Gastrocnemius medialis (tissue), 4 donors: ENCODE measurements at regions not wholly inside any gene's neighbourhood (a gene's known extent, or its start where the extent isn't known, plus 50 kb on each side); places are given as distances from the start of the nearest gene placed in this dataset.

Experiments
- ATAC-seq, 2 donors: fragments of 150-250 bp; one replicate each; pipeline ENCODE4 v1.9.1; 2016
- DNase-seq, 2 donors: peaks; one replicate each; pipeline ENCODE4 v3.0.0-alpha.2; 2019
- H3K27ac ChIP-seq, 4 donors: fragments of 200-600 bp; sonication (generic); 1 replicate in 1 of 4; 2 replicates in 3 of 4; pipeline ENCODE4 v1.5.1; 2016 to 2018; ENCODE audit warnings: mild to moderate bottlenecking in 2 of 4, moderate library complexity in 1 of 4
- H3K27me3 ChIP-seq, 3 donors: fragments of 200-600 bp; sonication (generic) in 2 of 3; 1 replicate in 1 of 3; 2 replicates in 2 of 3; pipeline versions ENCODE4 v1.5.1 to v1.6.0; 2016 to 2019; ENCODE audit warnings: mild to moderate bottlenecking in 1 of 3, moderate library complexity in 1 of 3
- H3K36me3 ChIP-seq, 2 donors: fragments of 200-600 bp; sonication (generic) in 1 of 2; one replicate each; pipeline ENCODE4 v1.5.1; 2017 to 2018
- H3K4me1 ChIP-seq, 2 donors: fragments of 200-600 bp; sonication (generic) in 1 of 2; one replicate each; pipeline ENCODE4 v1.5.1; 2016 to 2017; ENCODE audit warnings: mild to moderate bottlenecking in 2 of 2
- H3K4me3 ChIP-seq, 4 donors: fragments of 200-600 bp; sonication (generic) in 3 of 4; 1 replicate in 1 of 4; 2 replicates in 3 of 4; pipeline ENCODE4 v1.5.1; 2016 to 2019; ENCODE audit warnings: mild to moderate bottlenecking in 2 of 4
- H3K9me3 ChIP-seq, 3 donors: fragments of 200-600 bp; sonication (generic) in 2 of 3; 1 replicate in 1 of 3; 2 replicates in 2 of 3; pipeline ENCODE4 v1.5.1; 2016 to 2019
- CTCF ChIP-seq, 5 experiments: fragments of 450-650 bp in 3 of 5; fragments of 200-600 bp in 2 of 5; sonication (generic) in 2 of 5; IDR thresholded peaks in 4 of 5; conservative IDR thresholded peaks in 1 of 5; 1 replicate in 4 of 5; 2 replicates in 1 of 5; pipeline ENCODE4 v1.5.1; 2016 to 2019; ENCODE audit warnings: antibody characterized with exemption in 5 of 5, mild to moderate bottlenecking in 3 of 5, moderate library complexity in 3 of 5
- POLR2A ChIP-seq, 2 donors: fragments of 450-650 bp; IDR thresholded peaks; one replicate each; pipeline ENCODE4 v1.6.1; 2017; ENCODE audit warnings: antibody characterized with exemption in 2 of 2, mild to moderate bottlenecking in 2 of 2, moderate library complexity in 2 of 2
- in situ Hi-C, 4 donors: fragments of 200-750 bp; cut with MboI; loops; one replicate each; pipeline versions ENCODE4 v1.15.0 to v1.8.0; 2017; ENCODE audit warnings: low sequenced_read_pairs in 4 of 4
- intact Hi-C: fragments of 100-400 bp; cut with DNase I; formaldehyde crosslinking; loops from one replicate; pipeline ENCODE4 v1.15.1; 2023; ENCODE audit warnings: low total_unique reads

GRCh38 chr7:13724191-13724976 lies 265.1 kb downstream of the ETV1 start:
- TF ChIP-seq POLR2A (IDR thresholded peaks at IDR 0.05) (no peak), CTCF (IDR thresholded peaks at IDR 0.05 in 4 of 5, conservative IDR thresholded peaks at IDR 0.05 in 1 of 5) (no peak)
- H3K36me3 ChIP-seq, result no peaks in the 10 kb centered on the region
- H3K4me1 ChIP-seq, result no peaks in the 10 kb centered on the region
- intact Hi-C loops (no loop called here), in situ Hi-C loops (no loop called here)
- no peak overlapping the region for H3K27ac ChIP-seq
- ATAC-seq (no peak), DNase-seq (no peak)
- H3K4me3 ChIP-seq, result no peak overlapping the region
- H3K27me3 ChIP-seq, result no peaks in the 10 kb centered on the region
- H3K9me3 ChIP-seq, result no peaks in the 10 kb centered on the region

DNA sequence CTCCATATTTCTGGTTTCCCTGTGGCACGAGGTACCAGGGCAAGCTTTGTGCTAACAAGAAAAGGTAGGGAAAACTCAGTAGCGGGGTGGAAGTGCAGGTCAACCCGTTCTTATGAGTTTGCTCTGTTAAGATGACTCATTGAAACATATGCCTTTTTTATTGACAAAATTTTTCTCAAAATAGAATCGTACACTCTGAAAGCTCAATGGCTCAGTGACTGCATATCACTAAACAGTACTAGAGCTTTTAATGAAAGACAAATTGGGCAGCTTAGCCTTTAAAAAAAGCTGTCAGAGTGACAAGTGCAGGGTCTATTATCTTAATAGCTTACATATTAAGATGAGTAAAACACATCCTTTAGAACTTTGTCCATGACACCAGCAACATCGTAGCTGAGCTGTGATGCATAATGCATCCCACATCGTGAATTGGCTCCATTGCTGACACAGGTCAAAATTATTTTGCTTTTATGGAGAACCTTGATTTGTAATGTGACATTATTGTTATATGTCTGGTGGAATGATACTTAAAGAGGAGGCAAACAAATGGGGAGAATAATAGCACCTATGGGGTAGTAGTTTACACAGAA lies 264.4 kb downstream of the ETV1 start:
- in situ Hi-C loops, result loop anchor here in 1 of 4 donors (25.0 kb wide), 1 partner anchor 438 kb away; no protein-coding TSS in a partner anchor
- Histone ChIP-seq H3K4me1 (no peaks in the 10 kb centered on the region), H3K27me3 (no peaks in the 10 kb centered on the region), H3K4me3 (no peak overlapping the region), H3K27ac (no peak overlapping the region), H3K9me3 (no peaks in the 10 kb centered on the region), H3K36me3 (no peaks in the 10 kb centered on the region)
- ATAC-seq, result no peak
- TF ChIP-seq POLR2A (IDR thresholded peaks at IDR 0.05) (no peak), CTCF (IDR thresholded peaks at IDR 0.05 in 4 of 5, conservative IDR thresholded peaks at IDR 0.05 in 1 of 5) (no peak)
- intact Hi-C loops, result no loop called here
- DNase-seq, result no peak

DNA sequence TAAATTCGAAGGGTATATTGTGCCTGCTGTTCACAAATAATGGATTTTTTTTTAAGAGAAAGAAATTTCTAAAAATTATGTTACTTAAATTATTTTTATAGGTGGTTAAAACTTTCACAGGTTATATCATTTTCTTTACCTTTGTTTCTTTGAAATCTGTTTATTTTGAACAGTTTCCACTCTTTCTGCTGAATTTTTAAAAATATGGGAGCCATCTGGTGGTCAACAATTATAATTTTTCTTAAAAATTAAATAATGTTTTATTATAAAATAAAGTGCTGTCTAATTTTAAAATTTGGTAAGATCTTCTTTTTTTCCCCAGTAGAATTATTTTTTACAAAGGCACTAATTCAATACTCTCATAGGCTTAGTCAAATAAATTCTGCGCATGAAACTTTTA lies 263.9 kb downstream of the ETV1 start:
- no peaks in the 10 kb centered on the region for H3K9me3 ChIP-seq
- H3K4me1 ChIP-seq, result no peaks in the 10 kb centered on the region
- H3K36me3 ChIP-seq, result no peaks in the 10 kb centered on the region
- intact Hi-C loops (no loop called here), in situ Hi-C loops (loop anchor here in 1 of 4 donors (25.0 kb wide), 1 partner anchor 438 kb away; no protein-coding TSS in a partner anchor)
- no peaks in the 10 kb centered on the region for H3K27me3 ChIP-seq
- no peak overlapping the region for H3K27ac ChIP-seq
- TF ChIP-seq POLR2A (IDR thresholded peaks at IDR 0.05) (no peak), CTCF (IDR thresholded peaks at IDR 0.05 in 4 of 5, conservative IDR thresholded peaks at IDR 0.05 in 1 of 5) (no peak)
- no peak for ATAC-seq
- H3K4me3 ChIP-seq, result no peak overlapping the region
- DNase-seq, result no peak

DNA sequence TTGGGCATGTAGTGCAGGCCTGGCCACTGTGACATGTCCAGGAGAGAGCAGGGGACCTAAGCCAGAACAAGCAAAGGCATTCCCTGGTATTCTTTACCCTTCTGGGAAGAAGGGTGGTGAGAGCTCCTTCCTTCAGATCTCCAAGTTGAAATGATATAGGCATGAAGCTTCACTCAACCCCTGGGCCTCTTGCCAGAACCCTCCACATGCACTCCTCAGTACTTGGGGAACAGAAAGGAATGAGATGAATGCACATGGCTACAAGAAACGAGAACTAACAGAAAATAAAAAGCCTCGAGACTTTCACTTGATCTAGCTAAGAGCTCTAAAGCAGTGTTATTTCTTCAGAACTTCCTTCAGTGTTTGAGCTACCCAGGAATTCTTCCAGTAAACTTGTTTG lies 262.2 kb downstream of the ETV1 start:
- intact Hi-C loops, result no loop called here
- in situ Hi-C loops, result loop anchor here in 1 of 4 donors (25.0 kb wide), 1 partner anchor 440 kb away; no protein-coding TSS in a partner anchor
- H3K27ac ChIP-seq, result no peak overlapping the region
- no peak for TF ChIP-seq CTCF (IDR thresholded peaks at IDR 0.05 in 4 of 5, conservative IDR thresholded peaks at IDR 0.05 in 1 of 5)
- TF ChIP-seq POLR2A (IDR thresholded peaks at IDR 0.05), result no peak
- DNase-seq, result no peak
- no peak overlapping the region for H3K4me3 ChIP-seq
- no peaks in the 10 kb centered on the region for H3K27me3 ChIP-seq
- no peak for ATAC-seq
- no peaks in the 10 kb centered on the region for H3K36me3 ChIP-seq
- no peaks in the 10 kb centered on the region for H3K9me3 ChIP-seq
- no peaks in the 10 kb centered on the region for H3K4me1 ChIP-seq
